Activated CD4-positive, alpha-beta T cell treated with anti-CD3 and anti-CD28 coated beads, Interleukin-2, amount 10 ng/mL, durations not matched to agents 24 days and 14 days (primary cell): ENCODE measurements at regions not wholly inside any gene's neighbourhood (a gene's known extent, or its start where the extent isn't known, plus 50 kb on each side); places are given as distances from the start of the nearest gene placed in this dataset.

ENCODE experiments used
- DNase-seq: peaks from one replicate; pipeline ENCODE4 v3.0.0; 2022
- H3K27ac Mint-ChIP-seq: one replicate; pipeline ENCODE4 v1.8.0; 2022; ENCODE audit warnings: mild to moderate bottlenecking, mixed read lengths
- H3K27me3 Mint-ChIP-seq: one replicate; pipeline ENCODE4 v1.8.0; 2022; ENCODE audit warnings: mixed read lengths
- H3K36me3 Mint-ChIP-seq: one replicate; pipeline ENCODE4 v1.8.0; 2022; ENCODE audit warnings: low read depth, mild to moderate bottlenecking, mixed read lengths
- H3K4me1 Mint-ChIP-seq: one replicate; pipeline ENCODE4 v1.8.0; 2021; ENCODE audit warnings: mixed read lengths
- H3K4me3 Mint-ChIP-seq: one replicate; pipeline ENCODE4 v1.8.0; 2022; ENCODE audit warnings: mild to moderate bottlenecking, moderate library complexity, mixed read lengths
- H3K9me3 Mint-ChIP-seq: one replicate; pipeline ENCODE4 v1.8.0; 2021; ENCODE audit warnings: mixed read lengths
- intact Hi-C: fragments of 100-400 bp; cut with micrococcal nuclease; formaldehyde crosslinking; loops from one replicate; pipeline ENCODE4 v1.15.1; 2023

GRCh38 chr20:39946931-39947330 is 742.1 kb downstream of the MAFB start:
- Mint-ChIP-seq H3K27ac (no peak overlapping the region), H3K36me3 (no peaks in the 10 kb centered on the region), H3K27me3 (no peaks in the 10 kb centered on the region), H3K9me3 (no peaks in the 10 kb centered on the region), H3K4me1 (no peaks in the 10 kb centered on the region), H3K4me3 (no peak overlapping the region)
- intact Hi-C loops = no loop called here
- no peak for DNase-seq

GRCh38 chr20:39946053-39946810 is 742.8 kb downstream of the MAFB start:
- no peak overlapping the region for H3K27ac Mint-ChIP-seq
- intact Hi-C loops = no loop called here
- H3K4me1 Mint-ChIP-seq = no peaks in the 10 kb centered on the region
- H3K27me3 Mint-ChIP-seq = no peaks in the 10 kb centered on the region
- H3K36me3 Mint-ChIP-seq = no peaks in the 10 kb centered on the region
- no peak for DNase-seq
- no peak overlapping the region for H3K4me3 Mint-ChIP-seq
- H3K9me3 Mint-ChIP-seq = no peaks in the 10 kb centered on the region

- H3K27ac Mint-ChIP-seq = no peak overlapping the region
- no peaks in the 10 kb centered on the region for H3K9me3 Mint-ChIP-seq
- DNase-seq = no peak
- no peaks in the 10 kb centered on the region for H3K4me1 Mint-ChIP-seq
- H3K4me3 Mint-ChIP-seq = no peak overlapping the region
- H3K27me3 Mint-ChIP-seq = no peaks in the 10 kb centered on the region
- no peaks in the 10 kb centered on the region for H3K36me3 Mint-ChIP-seq
- intact Hi-C loops = no loop called here
Measured at GRCh38 chr20:39944861-39945260, 744.2 kb downstream of the MAFB start.

- no peak overlapping the region for H3K27ac Mint-ChIP-seq
Measured at GRCh38 chr20:39943336-39943735, 745.7 kb downstream of the MAFB start.

GRCh38 chr20:39941245-39941644 is 747.8 kb downstream of the MAFB start:
- Mint-ChIP-seq H3K9me3 (no peaks in the 10 kb centered on the region), H3K27ac (no peak overlapping the region), H3K4me1 (no peaks in the 10 kb centered on the region), H3K36me3 (no peaks in the 10 kb centered on the region), H3K4me3 (no peak overlapping the region), H3K27me3 (no peaks in the 10 kb centered on the region)
- no peak for DNase-seq
- intact Hi-C loops = no loop called here

More at GRCh38 chr20:39943336-39943735, 745.7 kb downstream of the MAFB start:
- no peaks in the 10 kb centered on the region for H3K4me1 Mint-ChIP-seq
- no peaks in the 10 kb centered on the region for H3K27me3 Mint-ChIP-seq
- intact Hi-C loops = no loop called here
- H3K4me3 Mint-ChIP-seq = no peak overlapping the region
- H3K9me3 Mint-ChIP-seq = no peaks in the 10 kb centered on the region
- DNase-seq = no peak
- H3K36me3 Mint-ChIP-seq = no peaks in the 10 kb centered on the region

- Mint-ChIP-seq H3K27me3 (no peaks in the 10 kb centered on the region), H3K4me1 (no peaks in the 10 kb centered on the region), H3K36me3 (no peaks in the 10 kb centered on the region), H3K9me3 (no peaks in the 10 kb centered on the region), H3K4me3 (no peak overlapping the region), H3K27ac (no peak overlapping the region)
- DNase-seq = no peak
- intact Hi-C loops = no loop called here
Measured at GRCh38 chr20:39939241-39939865, 749.7 kb downstream of the MAFB start.

- Mint-ChIP-seq H3K27ac (no peak overlapping the region), H3K27me3 (no peaks in the 10 kb centered on the region), H3K4me3 (no peak overlapping the region), H3K36me3 (no peaks in the 10 kb centered on the region), H3K9me3 (no peaks in the 10 kb centered on the region), H3K4me1 (no peaks in the 10 kb centered on the region)
- intact Hi-C loops = no loop called here
- DNase-seq = no peak
Measured at GRCh38 chr20:39936401-39936800, 752.6 kb downstream of the MAFB start.

GRCh38 chr20:39935901-39936300 is 753.1 kb downstream of the MAFB start:
- no peaks in the 10 kb centered on the region for H3K9me3 Mint-ChIP-seq
- H3K4me3 Mint-ChIP-seq = no peak overlapping the region
- DNase-seq = no peak
- no peaks in the 10 kb centered on the region for H3K36me3 Mint-ChIP-seq
- intact Hi-C loops = no loop called here
- no peaks in the 10 kb centered on the region for H3K27me3 Mint-ChIP-seq
- H3K27ac Mint-ChIP-seq = no peak overlapping the region
- H3K4me1 Mint-ChIP-seq = no peaks in the 10 kb centered on the region

- DNase-seq = no peak
- no peaks in the 10 kb centered on the region for H3K9me3 Mint-ChIP-seq
- intact Hi-C loops = no loop called here
- H3K36me3 Mint-ChIP-seq = no peaks in the 10 kb centered on the region
- H3K4me3 Mint-ChIP-seq = no peak overlapping the region
- no peaks in the 10 kb centered on the region for H3K4me1 Mint-ChIP-seq
- H3K27me3 Mint-ChIP-seq = no peaks in the 10 kb centered on the region
- no peak overlapping the region for H3K27ac Mint-ChIP-seq
Measured at GRCh38 chr20:39916236-39916765, 772.7 kb downstream of the MAFB start.

- no peaks in the 10 kb centered on the region for H3K9me3 Mint-ChIP-seq
- H3K4me3 Mint-ChIP-seq = no peak overlapping the region
- intact Hi-C loops = no loop called here
- no peaks in the 10 kb centered on the region for H3K4me1 Mint-ChIP-seq
- H3K27me3 Mint-ChIP-seq = no peaks in the 10 kb centered on the region
- no peak for DNase-seq
- H3K27ac Mint-ChIP-seq = no peak overlapping the region
- H3K36me3 Mint-ChIP-seq = no peaks in the 10 kb centered on the region
Measured at GRCh38 chr20:39913274-39913673, 775.8 kb downstream of the MAFB start.

- intact Hi-C loops = no loop called here
- no peak overlapping the region for H3K27ac Mint-ChIP-seq
- H3K36me3 Mint-ChIP-seq = no peaks in the 10 kb centered on the region
- no peaks in the 10 kb centered on the region for H3K27me3 Mint-ChIP-seq
- H3K4me3 Mint-ChIP-seq = no peak overlapping the region
- no peaks in the 10 kb centered on the region for H3K4me1 Mint-ChIP-seq
- DNase-seq = no peak
- H3K9me3 Mint-ChIP-seq = no peaks in the 10 kb centered on the region
Measured at GRCh38 chr20:39911497-39911896, 777.5 kb downstream of the MAFB start.

GRCh38 chr20:39910536-39910935 is 778.5 kb downstream of the MAFB start:
- DNase-seq = no peak
- Mint-ChIP-seq H3K4me3 (no peak overlapping the region), H3K9me3 (no peaks in the 10 kb centered on the region), H3K27me3 (no peaks in the 10 kb centered on the region), H3K27ac (no peak overlapping the region), H3K4me1 (no peaks in the 10 kb centered on the region), H3K36me3 (no peaks in the 10 kb centered on the region)
- intact Hi-C loops = no loop called here

- Mint-ChIP-seq H3K36me3 (no peaks in the 10 kb centered on the region), H3K27me3 (no peaks in the 10 kb centered on the region), H3K4me1 (no peaks in the 10 kb centered on the region), H3K9me3 (no peaks in the 10 kb centered on the region), H3K27ac (no peak overlapping the region), H3K4me3 (no peak overlapping the region)
- intact Hi-C loops = no loop called here
- DNase-seq = no peak
Measured at GRCh38 chr20:39909447-39909846, 779.6 kb downstream of the MAFB start.

- no peaks in the 10 kb centered on the region for H3K27me3 Mint-ChIP-seq
- DNase-seq = no peak
- H3K9me3 Mint-ChIP-seq = no peaks in the 10 kb centered on the region
- intact Hi-C loops = no loop called here
- H3K27ac Mint-ChIP-seq = no peak overlapping the region
- H3K36me3 Mint-ChIP-seq = no peaks in the 10 kb centered on the region
- no peak overlapping the region for H3K4me3 Mint-ChIP-seq
- no peaks in the 10 kb centered on the region for H3K4me1 Mint-ChIP-seq
Measured at GRCh38 chr20:39904476-39905112, 784.4 kb downstream of the MAFB start.
